ENCODE measurements at regions not wholly inside any gene's neighbourhood (a gene's known extent, or its start where the extent isn't known, plus 50 kb on each side); places are given as distances from the start of the nearest gene placed in this dataset.
"Not testable (repeated sequence)": the region's sequence is repeated elsewhere in the genome, so short reads cannot be mapped to it uniquely, and the experiment has no call there.

DNA sequence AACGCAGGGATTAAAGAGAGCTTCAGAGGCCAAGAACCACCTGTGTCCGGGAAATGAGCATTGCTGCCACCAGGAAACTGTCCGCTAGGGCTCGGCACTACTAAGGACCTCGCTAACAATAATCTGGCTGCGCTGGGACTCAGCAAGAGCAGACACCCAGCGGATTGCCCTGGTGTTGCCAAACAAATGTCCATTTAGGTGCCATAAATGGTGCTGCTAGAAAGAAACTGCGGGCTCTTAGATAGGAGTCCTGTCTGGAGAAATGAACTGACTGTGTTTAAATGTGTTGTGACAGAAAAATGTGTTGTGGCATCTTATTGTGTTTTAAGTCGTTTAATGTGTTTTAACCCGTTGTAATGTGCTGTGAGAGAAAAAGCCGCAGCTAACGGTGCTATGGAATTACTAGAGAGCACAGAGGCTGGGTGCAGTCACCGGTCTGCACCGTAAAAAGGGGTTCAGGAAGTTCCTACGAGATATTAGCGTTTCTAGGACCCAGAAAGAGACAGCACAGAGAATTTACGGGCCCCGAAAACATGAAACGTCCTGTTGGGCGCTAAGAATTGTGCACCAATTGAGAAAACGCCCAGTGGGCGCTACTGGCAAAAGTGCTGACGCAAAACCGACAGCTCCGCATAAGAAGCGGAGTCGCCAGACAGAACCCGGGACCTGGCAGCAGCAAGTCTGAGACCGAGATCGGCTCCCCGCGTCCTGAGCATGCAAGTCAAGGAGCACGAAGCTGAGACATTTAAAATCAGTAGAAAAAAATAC, 90.6 kb downstream of the ANXA2R start:
- peak; percentile 21 for TF ChIP-seq CTCF (conservative IDR thresholded peaks at IDR 0.05; ENCODE audit: control insufficient read depth, insufficient read depth, low read depth, low read length)
- DNase-seq (ENCODE audit: low read depth), result peak; percentile 55
- no peak overlapping the region for H3K4me3 ChIP-seq (ENCODE audit: control insufficient read depth, low read depth, low read length)

- DNase-seq (ENCODE audit: low read depth), result no peak
- TF ChIP-seq CTCF (conservative IDR thresholded peaks at IDR 0.05; ENCODE audit: control insufficient read depth, insufficient read depth, low read depth, low read length), result no peak
- H3K4me3 ChIP-seq (ENCODE audit: control insufficient read depth, low read depth, low read length), result no peak overlapping the region
Observed at GRCh38 chr5:42948961-42949347, 91.2 kb downstream of the ANXA2R start.

DNA sequence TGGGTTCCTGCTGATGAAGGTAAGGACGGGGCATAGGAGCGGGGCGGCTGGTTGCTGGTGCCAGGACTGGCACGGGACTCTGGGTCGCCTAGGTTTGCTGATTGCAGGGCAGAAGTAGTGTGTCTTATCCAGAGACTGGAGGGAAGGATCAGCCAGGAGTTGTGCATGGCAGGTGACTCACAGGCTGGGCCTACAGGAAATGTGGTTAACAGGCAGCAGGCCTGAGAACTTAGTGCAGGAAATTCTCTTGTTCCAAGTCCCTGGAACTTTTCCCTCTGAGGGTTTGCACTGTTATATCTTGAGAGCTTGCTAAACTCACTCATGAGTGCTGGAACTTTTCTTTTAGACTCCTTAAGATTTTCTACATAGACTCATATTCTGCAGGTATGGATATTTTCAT, 95.1 kb downstream of the ANXA2R start:
- H3K4me3 ChIP-seq (ENCODE audit: control insufficient read depth, low read depth, low read length), result no peak overlapping the region
- DNase-seq (ENCODE audit: low read depth), result peak; percentile 94
- no peak for TF ChIP-seq CTCF (conservative IDR thresholded peaks at IDR 0.05; ENCODE audit: control insufficient read depth, insufficient read depth, low read depth, low read length)

GRCh38 chr5:42943931-42944631, 96.0 kb downstream of the ANXA2R start:
- DNase-seq (ENCODE audit: low read depth), result no peak
- TF ChIP-seq CTCF (conservative IDR thresholded peaks at IDR 0.05; ENCODE audit: control insufficient read depth, insufficient read depth, low read depth, low read length), result no peak
- peak overlapping the region; percentile 31 for H3K4me3 ChIP-seq (ENCODE audit: control insufficient read depth, low read depth, low read length)

DNA sequence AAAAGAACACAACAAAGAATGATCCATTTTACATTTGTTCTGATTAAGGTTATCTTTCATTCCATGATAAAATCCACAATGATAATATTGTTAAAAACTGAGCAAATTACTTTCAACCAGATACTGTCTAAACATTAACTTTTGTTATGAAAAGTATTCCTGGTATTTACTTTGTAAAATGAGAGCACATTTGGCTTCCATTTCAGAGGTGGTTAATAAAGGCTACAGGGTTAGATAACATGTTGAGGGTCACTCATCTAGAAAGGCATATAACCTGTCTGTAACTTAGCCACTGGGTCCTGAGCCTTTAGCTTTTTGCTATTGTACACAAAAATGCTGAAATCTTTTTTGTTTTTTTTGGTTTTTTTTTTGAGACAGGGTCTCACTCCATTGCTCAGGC, 99.3 kb downstream of the ANXA2R start:
- no peak for DNase-seq (ENCODE audit: low read depth)
- no peak for TF ChIP-seq CTCF (conservative IDR thresholded peaks at IDR 0.05; ENCODE audit: control insufficient read depth, insufficient read depth, low read depth, low read length)
- no peak overlapping the region for H3K4me3 ChIP-seq (ENCODE audit: control insufficient read depth, low read depth, low read length)

GRCh38 chr5:42932011-42932410, 108.1 kb downstream of the ANXA2R start:
- not testable (repeated sequence) for H3K4me3 ChIP-seq (ENCODE audit: control insufficient read depth, low read depth, low read length); DNase-seq (ENCODE audit: low read depth)

- DNase-seq (ENCODE audit: low read depth); H3K4me3 ChIP-seq (ENCODE audit: control insufficient read depth, low read depth, low read length): not testable (repeated sequence)
Observed at GRCh38 chr5:42931451-42931850, 108.7 kb downstream of the ANXA2R start.

Data from fibroblast of mammary gland (primary cell).